Osteoblast (primary cell): ENCODE measurements at regions not wholly inside any gene's neighbourhood (a gene's known extent, or its start where the extent isn't known, plus 50 kb on each side); places are given as distances from the start of the nearest gene placed in this dataset. TPM values are rescaled to one million over a fixed set of nuclear protein-coding genes. Genes with fewer than 3 reads are reported as not detected.
A peak's percentile ranks its signal among the peaks of the same experiment; 100 is the strongest.

ENCODE experiments used
- DNase-seq: peaks from one replicate; pipeline ENCODE4 v3.0.0; 2011; ENCODE audit warnings: low spot score, mixed read lengths; ENCODE audit not compliant: insufficient read length; ENCODE audit errors: missing footprints
- H2AFZ ChIP-seq: 2 replicates; pipeline ENCODE4 v1.6.0; 2011; ENCODE audit warnings: mild to moderate bottlenecking, low read length
- H3K27ac ChIP-seq: 2 replicates; pipeline ENCODE4 v1.5.1; 2011; ENCODE audit warnings: mild to moderate bottlenecking, low read depth, low read length, moderate library complexity
- H3K27me3 ChIP-seq: 2 replicates; pipeline ENCODE4 v1.6.0; 2012; ENCODE audit warnings: mild to moderate bottlenecking, control low read depth, inconsistent platforms, low read length, moderate library complexity; ENCODE audit not compliant: insufficient read depth
- H3K36me3 ChIP-seq: 2 replicates; pipeline ENCODE4 v1.5.1; 2011; ENCODE audit warnings: mild to moderate bottlenecking, low read length, control low read depth, moderate library complexity; ENCODE audit not compliant: insufficient read depth
- H3K4me1 ChIP-seq: 2 replicates; pipeline ENCODE4 v1.5.1; 2011; ENCODE audit warnings: mild to moderate bottlenecking, low read length, control low read depth, moderate library complexity; ENCODE audit not compliant: insufficient read depth
- H3K4me2 ChIP-seq: 2 replicates; pipeline ENCODE4 v1.6.0; 2011; ENCODE audit warnings: mild to moderate bottlenecking, low read length; ENCODE audit not compliant: insufficient read depth
- H3K4me3 ChIP-seq: fragments of 200-600 bp; sonication (generic); 3 replicates; pipeline ENCODE4 v1.5.1; 2012; ENCODE audit warnings: mild to moderate bottlenecking, low read length, inconsistent platforms; ENCODE audit not compliant: insufficient read depth
- H3K79me2 ChIP-seq: 2 replicates; pipeline ENCODE4 v1.6.0; 2012; ENCODE audit warnings: mild to moderate bottlenecking, low read length, control low read depth, inconsistent platforms; ENCODE audit not compliant: insufficient read depth
- H3K9me3 ChIP-seq: 2 replicates; pipeline ENCODE4 v1.5.1; 2011; ENCODE audit warnings: low read depth, low read length, control low read depth
- H4K20me1 ChIP-seq: 2 replicates; pipeline ENCODE4 v1.6.0; 2012; ENCODE audit warnings: mild to moderate bottlenecking, low read length, control low read depth; ENCODE audit not compliant: insufficient read depth
- CTCF ChIP-seq: IDR thresholded peaks from 2 replicates; pipeline ENCODE4 v1.5.1; 2011; ENCODE audit warnings: mild to moderate bottlenecking, low read depth, low read length, moderate library complexity; ENCODE audit errors: extremely low read depth
- small RNA-seq: library from RNA; depleted of rRNA; stranded (forward); fragments of <200 nt; gene quantifications from one replicate; pipeline ENCODE3, GENCODE V24; 2012

GRCh38 chr2:196587056-196587455 lies 52.5 kb upstream of the CCDC150 start:
- H3K4me3 ChIP-seq = no peak overlapping the region
- no peaks in the 10 kb centered on the region for H4K20me1 ChIP-seq

GRCh38 chr2:196587739-196588138 lies 51.8 kb upstream of the CCDC150 start:
- DNase-seq = no peak
- Histone ChIP-seq H3K27me3 (no peaks in the 10 kb centered on the region), H3K9me3 (no peaks in the 10 kb centered on the region), H3K4me3 (no peak overlapping the region), H3K27ac (no peak overlapping the region), H4K20me1 (no peaks in the 10 kb centered on the region), H3K79me2 (peaks cover 49% of the 10 kb centered on the region), H3K4me1 (peaks cover 18% of the 10 kb centered on the region), H3K36me3 (no peaks in the 10 kb centered on the region), H3K4me2 (no peak overlapping the region), H2AFZ (no peak overlapping the region)
- TF ChIP-seq CTCF = no peak

More at GRCh38 chr2:196587056-196587455, 52.5 kb upstream of the CCDC150 start:
- H3K4me2 ChIP-seq = peak overlapping the region; percentile 39
- H3K36me3 ChIP-seq = no peaks in the 10 kb centered on the region
- TF ChIP-seq CTCF = no peak
- no peaks in the 10 kb centered on the region for H3K9me3 ChIP-seq
- H2AFZ ChIP-seq = no peak overlapping the region
- no peaks in the 10 kb centered on the region for H3K27me3 ChIP-seq
- H3K4me1 ChIP-seq = peaks cover 16% of the 10 kb centered on the region
- H3K27ac ChIP-seq = peak overlapping the region; percentile 11
- DNase-seq = no peak
- H3K79me2 ChIP-seq = peaks cover 53% of the 10 kb centered on the region

GRCh38 chr2:196589419-196589818 lies 50.1 kb upstream of the CCDC150 start:
- Histone ChIP-seq H4K20me1 (no peaks in the 10 kb centered on the region), H3K36me3 (no peaks in the 10 kb centered on the region), H3K79me2 (peaks cover 39% of the 10 kb centered on the region), H3K9me3 (no peaks in the 10 kb centered on the region), H3K27me3 (no peaks in the 10 kb centered on the region), H3K27ac (no peak overlapping the region), H3K4me1 (peaks cover 20% of the 10 kb centered on the region), H2AFZ (no peak overlapping the region), H3K4me3 (no peak overlapping the region), H3K4me2 (no peak overlapping the region)
- DNase-seq = peak; percentile 68
- no peak for TF ChIP-seq CTCF

Small RNAs in the stretch of these regions (small RNA-seq; reads per million reads assigned to genes)
- gene RN7SL820P = not detected
